Fibroblast of lung (primary cell): ENCODE measurements at regions not wholly inside any gene's neighbourhood (a gene's known extent, or its start where the extent isn't known, plus 50 kb on each side); places are given as distances from the start of the nearest gene placed in this dataset.

ENCODE experiments used
- CTCF ChIP-seq, 2 donors: IDR thresholded peaks in 1 of 2; conservative IDR thresholded peaks in 1 of 2; 1 replicate in 1 of 2; 2 replicates in 1 of 2; pipeline ENCODE4 v1.5.1; 2011 to 2012; ENCODE audit warnings: low read length in 2 of 2, control low read depth in 1 of 2, inconsistent platforms in 1 of 2, low read depth in 1 of 2, mild to moderate bottlenecking in 1 of 2
- EZH2 ChIP-seq: IDR thresholded peaks from 2 replicates; pipeline ENCODE4 v1.5.1; 2012; ENCODE audit warnings: low read length, control low read depth, mild to moderate bottlenecking; ENCODE audit errors: missing control alignments

GRCh38 chr6:105536961-105537360 is 134.1 kb upstream of the PREP start:
- no peak for TF ChIP-seq CTCF (conservative IDR thresholded peaks at IDR 0.05 in 1 of 2, IDR thresholded peaks at IDR 0.05 in 1 of 2; ENCODE audit: low read depth in 1 of 2, low read length in 2 of 2)
- TF ChIP-seq EZH2: no peak
